H1 (cell line): ENCODE measurements at regions not wholly inside any gene's neighbourhood (a gene's known extent, or its start where the extent isn't known, plus 50 kb on each side); places are given as distances from the start of the nearest gene placed in this dataset.
A peak's percentile ranks its signal among the peaks of the same experiment; 100 is the strongest.

Experiments used
- CTCF ChIA-PET: fragments of 300-600 bp; sonication (Branson Sonifier 250); formaldehyde crosslinking; loops from one replicate; lab custom pipeline; 2021; ENCODE audit not compliant: partially characterized antibody; lab: Charles Lee
- POLR2A ChIA-PET: fragments of 300-600 bp; sonication (Branson Sonifier 250); formaldehyde crosslinking; loops from one replicate; lab custom pipeline; 2021; ENCODE audit warnings: inconsistent platforms; ENCODE audit not compliant: partially characterized antibody; lab: Charles Lee
- DNase-seq, 2 experiments: peaks; one replicate each; pipeline versions ENCODE4 v3.0.0 to v3.0.0-alpha.2; 2010 to 2022; ENCODE audit warnings: low spot score in 2 of 2, low read depth in 1 of 2, mixed read lengths in 1 of 2
- FAIRE-seq: peaks from 2 replicates; lab custom pipeline; 2011; peaks lifted over from hg19 to GRCh38; lab: Jason Lieb, UNC
- H2AFZ ChIP-seq: 2 replicates; pipeline ENCODE4 v1.8.1; 2012; ENCODE audit warnings: low read length, inconsistent platforms
- H2AK5ac ChIP-seq: 2 replicates; pipeline ENCODE4 v1.6.1; 2013; ENCODE audit warnings: low read depth, low read length
- H2BK120ac ChIP-seq: replicated peaks from 2 replicates; pipeline ENCODE3; 2013; ENCODE audit warnings: low read depth, low read length, inconsistent platforms
- H2BK12ac ChIP-seq: 2 replicates; pipeline ENCODE4 v1.6.1; 2013; ENCODE audit warnings: low read depth, low read length
- H2BK15ac ChIP-seq: 2 replicates; pipeline ENCODE4 v1.6.1; 2013; ENCODE audit warnings: low read length
- H2BK20ac ChIP-seq: 2 replicates; pipeline ENCODE4 v1.6.1; 2013; ENCODE audit warnings: low read length
- H2BK5ac ChIP-seq: 2 replicates; pipeline ENCODE4 v1.6.1; 2013; ENCODE audit warnings: low read depth, low read length
- H3K14ac ChIP-seq: 2 replicates; pipeline ENCODE4 v1.6.1; 2013; ENCODE audit warnings: inconsistent platforms; ENCODE audit not compliant: insufficient read length
- H3K18ac ChIP-seq: 2 replicates; pipeline ENCODE4 v1.6.1; 2013; ENCODE audit warnings: low read length; ENCODE audit errors: extremely low read depth
- H3K23ac ChIP-seq: 2 replicates; pipeline ENCODE4 v1.6.1; 2013; ENCODE audit warnings: inconsistent platforms; ENCODE audit not compliant: insufficient read length
- H3K23me2 ChIP-seq: 2 replicates; pipeline ENCODE4 v1.6.1; 2013; ENCODE audit warnings: low read depth, low read length
- H3K27ac ChIP-seq: 2 replicates; pipeline ENCODE4 v1.6.1; 2011; ENCODE audit warnings: low read depth, low read length, inconsistent platforms
- H3K27me3 ChIP-seq, 4 experiments: replicated peaks in 1 of 4; 1 replicate in 1 of 4; 2 replicates in 3 of 4; pipeline versions ENCODE4 v1.6.1 to v1.8.1; 2011 to 2013; ENCODE audit warnings: low read length in 3 of 4, mild to moderate bottlenecking in 3 of 4, inconsistent platforms in 2 of 4, mixed read lengths in 2 of 4, moderate library complexity in 1 of 4; ENCODE audit not compliant: control insufficient read depth in 3 of 4, insufficient read depth in 3 of 4; ENCODE audit errors: extremely low read depth in 1 of 4
- H3K36me3 ChIP-seq, 4 experiments: 2 replicates each; pipeline versions ENCODE4 v1.6.1 to v1.8.1; 2011 to 2013; ENCODE audit warnings: mild to moderate bottlenecking in 4 of 4, low read length in 3 of 4, moderate library complexity in 2 of 4, control low read depth in 1 of 4, inconsistent platforms in 1 of 4; ENCODE audit not compliant: insufficient read depth in 4 of 4, control insufficient read depth in 2 of 4
- H3K4ac ChIP-seq: replicated peaks from 2 replicates; pipeline ENCODE3; 2013; ENCODE audit warnings: low read length, low read depth, mixed read lengths, inconsistent platforms; ENCODE audit not compliant: insufficient read length
- H3K4me1 ChIP-seq, 4 experiments: replicated peaks in 1 of 4; 1 replicate in 1 of 4; 2 replicates in 3 of 4; pipeline versions ENCODE4 v1.6.1 to v1.8.1; 2011 to 2013; ENCODE audit warnings: low read length in 3 of 4, inconsistent platforms in 2 of 4, mixed read lengths in 1 of 4; ENCODE audit not compliant: insufficient read depth in 4 of 4, control insufficient read depth in 3 of 4
- H3K4me2 ChIP-seq, 2 experiments: 2 replicates each; pipeline versions ENCODE4 v1.6.1 to v1.8.1; 2011 to 2013; ENCODE audit warnings: low read depth in 2 of 2, low read length in 2 of 2, control low read depth in 1 of 2, inconsistent platforms in 1 of 2, mild to moderate bottlenecking in 1 of 2; ENCODE audit not compliant: insufficient read depth in 1 of 2
- H3K4me3 ChIP-seq, 4 experiments: fragments of 200-600, 300-600 bp in 1 of 4; sonication (generic), shearing (Covaris generic), sonication (Bioruptor Twin) in 1 of 4; 2 replicates each; pipeline versions ENCODE4 v1.5.1 to v1.8.1; 2011 to 2016; ENCODE audit warnings: low read length in 4 of 4, low read depth in 3 of 4, control low read depth in 2 of 4, inconsistent platforms in 2 of 4, mild to moderate bottlenecking in 2 of 4, mixed read lengths in 1 of 4, moderate library complexity in 1 of 4; ENCODE audit not compliant: insufficient read depth in 2 of 4; ENCODE audit errors: extremely low read depth in 1 of 4
- H3K56ac ChIP-seq: replicated peaks from 2 replicates; pipeline ENCODE3; 2013; ENCODE audit warnings: low read depth, mild to moderate bottlenecking, mixed read lengths, low read length, inconsistent platforms; ENCODE audit not compliant: insufficient read length
- H3K79me1 ChIP-seq: 2 replicates; pipeline ENCODE4 v1.6.1; 2013; ENCODE audit warnings: low read depth, low read length, control low read depth
- H3K79me2 ChIP-seq, 2 experiments: 2 replicates each; pipeline versions ENCODE4 v1.6.1 to v1.8.1; 2012 to 2013; ENCODE audit warnings: low read length in 2 of 2, mild to moderate bottlenecking in 2 of 2, inconsistent platforms in 1 of 2; ENCODE audit not compliant: insufficient read depth in 2 of 2, control insufficient read depth in 1 of 2
- H3K9ac ChIP-seq, 4 experiments: replicated peaks in 1 of 4; 1 replicate in 1 of 4; 2 replicates in 3 of 4; pipeline versions ENCODE4 v1.6.1 to v1.8.1; 2011 to 2013; ENCODE audit warnings: low read depth in 3 of 4, low read length in 3 of 4, control low read depth in 2 of 4, mild to moderate bottlenecking in 2 of 4, moderate library complexity in 2 of 4, inconsistent platforms in 1 of 4; ENCODE audit errors: extremely low read depth in 1 of 4
- H3K9me3 ChIP-seq, 2 experiments: 2 replicates each; pipeline versions ENCODE4 v1.6.1 to v1.8.1; 2012 to 2013; ENCODE audit warnings: mild to moderate bottlenecking in 2 of 2, moderate library complexity in 2 of 2, control low read depth in 1 of 2, inconsistent platforms in 1 of 2, low read depth in 1 of 2, low read length in 1 of 2, mixed read lengths in 1 of 2; ENCODE audit not compliant: insufficient read depth in 2 of 2
- H4K20me1 ChIP-seq, 2 experiments: replicated peaks in 1 of 2; 2 replicates each; pipeline versions ENCODE3 to v1.8.1; 2011 to 2013; ENCODE audit warnings: inconsistent platforms in 2 of 2, low read length in 2 of 2, mild to moderate bottlenecking in 1 of 2; ENCODE audit not compliant: insufficient read depth in 2 of 2, control insufficient read depth in 1 of 2
- H4K5ac ChIP-seq: 2 replicates; pipeline ENCODE4 v1.6.1; 2013; ENCODE audit warnings: low read length, low read depth, mixed read lengths, inconsistent platforms; ENCODE audit not compliant: insufficient read length
- H4K8ac ChIP-seq: 2 replicates; pipeline ENCODE4 v1.8.0; 2013; ENCODE audit warnings: mild to moderate bottlenecking, moderate library complexity, low read length, inconsistent platforms; ENCODE audit not compliant: insufficient read depth; ENCODE audit errors: extremely low read depth
- H4K91ac ChIP-seq: replicated peaks from 2 replicates; pipeline ENCODE3; 2013; ENCODE audit warnings: low read length, mixed read lengths, inconsistent platforms; ENCODE audit not compliant: insufficient read length
- BRCA1 ChIP-seq: IDR thresholded peaks from 2 replicates; pipeline ENCODE4 v1.6.1; 2012; ENCODE audit warnings: low read depth, low read length, improper control_type of control experiment
- CEBPB ChIP-seq: IDR thresholded peaks from 2 replicates; pipeline ENCODE4 v1.6.1; 2012; ENCODE audit warnings: low read depth, low read length
- CTBP2 ChIP-seq: IDR thresholded peaks from 2 replicates; pipeline ENCODE4 v1.7.0; 2011; ENCODE audit warnings: borderline replicate concordance, mild to moderate bottlenecking, moderate library complexity, mixed read lengths, low read length; ENCODE audit not compliant: insufficient read depth, insufficient read length
- GABPA ChIP-seq: IDR thresholded peaks from 2 replicates; pipeline ENCODE4 v1.6.1; 2011; ENCODE audit warnings: mild to moderate bottlenecking, low read length, moderate library complexity, borderline replicate concordance; ENCODE audit not compliant: insufficient read depth
- JUND ChIP-seq: IDR thresholded peaks from 2 replicates; pipeline ENCODE4 v1.6.1; 2011; ENCODE audit warnings: mild to moderate bottlenecking, improper control_type of control experiment, low read length
- USF2 ChIP-seq: IDR thresholded peaks from 2 replicates; pipeline ENCODE4 v1.6.1; 2011; ENCODE audit warnings: low read length, improper control_type of control experiment
- YY1 ChIP-seq: IDR thresholded peaks from 2 replicates; pipeline ENCODE4 v1.6.1; 2011; ENCODE audit warnings: low read depth, mild to moderate bottlenecking, low read length
- WGBS, 2 experiments: shearing (Covaris generic) in 1 of 2; methylation state at CpG; one replicate each; pipeline versions ENCODE4 v1.1.6 to v1.1.7; 2013 to 2015; ENCODE audit warnings: low lambda C conversion rate in 2 of 2, mixed read lengths in 2 of 2, inconsistent platforms in 1 of 2, low coverage in 1 of 2, missing lambda C conversion rate in 1 of 2; ENCODE audit not compliant: insufficient replicate concordance in 2 of 2, insufficient coverage in 1 of 2, insufficient read length in 1 of 2; ENCODE audit errors: extremely low coverage in 1 of 2, missing lambda C conversion rate in 1 of 2; 5-methylcytosine and 5-hydroxymethylcytosine counted together

GRCh38 chr11:98456308-98456680, 564.5 kb upstream of the CNTN5 start:
- H3K18ac ChIP-seq: no peak overlapping the region; the same call in 1 of the 2 replicates
- CTCF ChIA-PET: interaction anchor here (0.7 to 4.1 kb wide), 10 partner anchors 8 to 560 kb away, joined by 3 to 30 read pairs (median 4); no protein-coding TSS in a partner anchor
- no peaks in the 10 kb centered on the region for H3K23me2 ChIP-seq
- H3K4me2 ChIP-seq: no peak overlapping the region
- no peaks in the 10 kb centered on the region for H4K20me1 ChIP-seq
- no peaks in the 10 kb centered on the region for H3K9me3 ChIP-seq
- no peak overlapping the region for H2BK15ac ChIP-seq
- H2AFZ ChIP-seq: peak overlapping the region; percentile 77; the same call in 1 of the 2 replicates
- H3K4me1 ChIP-seq: peaks cover 0 to 5% (median 0%) of the 10 kb centered on the region in 4 experiments; a peak in 1 of 7 replicates
- H3K14ac ChIP-seq: no peak overlapping the region
- H3K79me2 ChIP-seq: no peaks in the 10 kb centered on the region
- no peaks in the 10 kb centered on the region for H3K27me3 ChIP-seq
- H2BK12ac ChIP-seq: no peak overlapping the region
- H2BK120ac ChIP-seq: no peak overlapping the region
- FAIRE-seq: no peak
- H2BK20ac ChIP-seq: no peak overlapping the region
- TF ChIP-seq YY1 (no peak), CEBPB (no peak), GABPA (no peak), USF2 (no peak), BRCA1 (no peak), CTBP2 (no peak), JUND (no peak)
- no peak overlapping the region for H3K4ac ChIP-seq
- H2AK5ac ChIP-seq: no peak overlapping the region
- H2BK5ac ChIP-seq: no peak overlapping the region
- no peaks in the 10 kb centered on the region for H3K36me3 ChIP-seq
- POLR2A ChIA-PET: no interaction called here
- WGBS, 2 experiments: 85% methylated on average over 5 of the region's 5 CpGs; no CpG with 5 or more reads in 1 of the 2 experiments
- H3K27ac ChIP-seq: no peak overlapping the region
- H3K79me1 ChIP-seq: no peaks in the 10 kb centered on the region
- H3K4me3 ChIP-seq: no peak overlapping the region
- H4K5ac ChIP-seq: no peak overlapping the region
- no peak overlapping the region for H3K23ac ChIP-seq
- H3K56ac ChIP-seq: no peak overlapping the region
- no peak for DNase-seq
- H3K9ac ChIP-seq: no peak overlapping the region
- no peak overlapping the region for H4K8ac ChIP-seq
- no peak overlapping the region for H4K91ac ChIP-seq
